IMR-90 (cell line): ENCODE measurements at regions not wholly inside any gene's neighbourhood (a gene's known extent, or its start where the extent isn't known, plus 50 kb on each side); places are given as distances from the start of the nearest gene placed in this dataset.
"Not testable (repeated sequence)": the region's sequence is repeated elsewhere in the genome, so short reads cannot be mapped to it uniquely, and the experiment has no call there.

Experiments used
- ATAC-seq: fragments of 200-7000 bp; cut with Tn5 transposase; 2 replicates; pipeline ENCODE4 v1.9.1; 2020; ENCODE audit warnings: low read depth, mild to moderate bottlenecking, moderate library complexity
- BruUV-seq: library from RNA; stranded (reverse); fragments of 400-500 nt; replicated peaks from 2 replicates; lab custom pipeline; 2021; lab: Mats Ljungman, UMichigan
- CTCF ChIA-PET: fragments of 300-600 bp; formaldehyde crosslinking; extraction: SDS; loops from one replicate; lab custom pipeline; 2021; ENCODE audit warnings: antibody characterized with exemption; lab: Yijun Ruan, JAX
- POLR2A ChIA-PET: fragments of 300-600 bp; sonication (Branson Sonifier 250); formaldehyde crosslinking; loops from one replicate; lab custom pipeline; 2022; ENCODE audit warnings: antibody characterized with exemption; ENCODE audit not compliant: unreplicated experiment; lab: Charles Lee
- DNase-seq: peaks from one replicate; pipeline ENCODE4 v3.0.0; 2013
- H2AFZ ChIP-seq: replicated peaks from 2 replicates; pipeline ENCODE3; 2013; ENCODE audit warnings: low read length, mild to moderate bottlenecking; ENCODE audit not compliant: poor library complexity
- H2AK5ac ChIP-seq: 2 replicates; pipeline ENCODE4 v1.6.1; 2013; ENCODE audit warnings: low read depth, low read length, inconsistent platforms
- H2AK9ac ChIP-seq: replicated peaks from 2 replicates; pipeline ENCODE3; 2013; ENCODE audit warnings: mild to moderate bottlenecking, low read depth, low read length, moderate library complexity; ENCODE audit not compliant: poor library complexity
- H2BK120ac ChIP-seq: 2 replicates; pipeline ENCODE4 v1.6.1; 2013; ENCODE audit warnings: low read depth, low read length, inconsistent platforms
- H2BK15ac ChIP-seq: 3 replicates; pipeline ENCODE4 v1.6.1; 2013; ENCODE audit warnings: low read depth, low read length, inconsistent platforms
- H2BK20ac ChIP-seq: 2 replicates; pipeline ENCODE4 v1.6.1; 2013; ENCODE audit warnings: low read depth, mild to moderate bottlenecking, inconsistent platforms, low read length, moderate library complexity
- H2BK5ac ChIP-seq: 2 replicates; pipeline ENCODE4 v1.6.1; 2013; ENCODE audit warnings: mild to moderate bottlenecking, low read depth, low read length, inconsistent platforms; ENCODE audit not compliant: poor library complexity, severe bottlenecking
- H3K14ac ChIP-seq: replicated peaks from 2 replicates; pipeline ENCODE4 v1.6.1; 2013; ENCODE audit warnings: low read depth, low read length, inconsistent platforms
- H3K18ac ChIP-seq: 2 replicates; pipeline ENCODE4 v1.6.1; 2013; ENCODE audit warnings: low read depth, low read length, control low read depth
- H3K23ac ChIP-seq: 2 replicates; pipeline ENCODE4 v1.6.1; 2013; ENCODE audit warnings: low read depth, low read length, inconsistent platforms
- H3K27ac ChIP-seq: 2 replicates; pipeline ENCODE4 v1.5.1; 2013; ENCODE audit warnings: mild to moderate bottlenecking, control low read depth, low read length; ENCODE audit not compliant: insufficient read depth
- H3K27me3 ChIP-seq: 2 replicates; pipeline ENCODE4 v1.6.1; 2013; ENCODE audit warnings: low read length; ENCODE audit not compliant: control insufficient read depth, insufficient read depth
- H3K36me3 ChIP-seq: 2 replicates; pipeline ENCODE4 v1.6.1; 2013; ENCODE audit warnings: low read length, mixed read lengths; ENCODE audit not compliant: control insufficient read depth, insufficient read depth
- H3K4ac ChIP-seq: 2 replicates; pipeline ENCODE4 v1.6.1; 2013; ENCODE audit warnings: low read depth, low read length, inconsistent platforms
- H3K4me1 ChIP-seq: 2 replicates; pipeline ENCODE4 v1.6.1; 2013; ENCODE audit warnings: low read length, mixed read lengths; ENCODE audit not compliant: control insufficient read depth, insufficient read depth
- H3K4me2 ChIP-seq: 2 replicates; pipeline ENCODE4 v1.6.1; 2013; ENCODE audit warnings: low read depth, mild to moderate bottlenecking, control low read depth, low read length, moderate library complexity
- H3K4me3 ChIP-seq: 2 replicates; pipeline ENCODE4 v1.5.1; 2013; ENCODE audit warnings: low read depth, mild to moderate bottlenecking, control low read depth, low read length, moderate library complexity; ENCODE audit not compliant: insufficient read depth
- H3K56ac ChIP-seq: 2 replicates; pipeline ENCODE4 v1.6.1; 2013; ENCODE audit warnings: low read length, inconsistent platforms; ENCODE audit not compliant: insufficient read depth; ENCODE audit errors: extremely low read depth
- H3K79me1 ChIP-seq, 2 experiments: 2 replicates each; pipeline ENCODE4 v1.6.1; 2013; ENCODE audit warnings: low read length in 2 of 2, inconsistent platforms in 1 of 2, low read depth in 1 of 2
- H3K9ac ChIP-seq: 2 replicates; pipeline ENCODE4 v1.6.1; 2013; ENCODE audit warnings: low read depth, low read length, control low read depth
- H3K9me1 ChIP-seq: 2 replicates; pipeline ENCODE4 v1.6.1; 2013; ENCODE audit warnings: low read length, inconsistent platforms; ENCODE audit not compliant: insufficient read depth
- H3K9me3 ChIP-seq: 2 replicates; pipeline ENCODE4 v1.6.1; 2013; ENCODE audit warnings: low read length; ENCODE audit not compliant: control insufficient read depth, insufficient read depth
- H4K20me1 ChIP-seq: 2 replicates; pipeline ENCODE4 v1.6.1; 2013; ENCODE audit warnings: low read length, inconsistent platforms; ENCODE audit not compliant: insufficient read depth
- H4K5ac ChIP-seq: 2 replicates; pipeline ENCODE4 v1.6.1; 2013; ENCODE audit warnings: mild to moderate bottlenecking, low read depth, low read length, control low read depth
- H4K8ac ChIP-seq, 2 experiments: 2 replicates each; pipeline ENCODE4 v1.6.1; 2013; ENCODE audit warnings: low read depth in 2 of 2, low read length in 2 of 2, control low read depth in 1 of 2, inconsistent platforms in 1 of 2
- H4K91ac ChIP-seq: 2 replicates; pipeline ENCODE4 v1.6.1; 2013; ENCODE audit warnings: low read depth, low read length, inconsistent platforms; ENCODE audit not compliant: insufficient read depth
- WGBS, 2 experiments: methylation state at CpG; one replicate each; pipeline versions ENCODE4 v1.1.5 to v1.1.7; 2013; ENCODE audit warnings: missing lambda C conversion rate in 2 of 2; ENCODE audit not compliant: insufficient read length in 1 of 2; ENCODE audit errors: extremely low coverage in 2 of 2; 5-methylcytosine and 5-hydroxymethylcytosine counted together
- dilution Hi-C: fragments of 300-500 bp; cut with HindIII; formaldehyde crosslinking; loops from one replicate; pipeline ENCODE4 v1.14.3; 2018; ENCODE audit warnings: low sequenced_read_pairs; ENCODE audit not compliant: unreplicated experiment
- in situ Hi-C: fragments of 300-500 bp; cut with MboI; formaldehyde crosslinking; loops from 3 replicates; pipeline ENCODE4 v1.14.3; 2019; ENCODE audit warnings: low sequenced_read_pairs, inconsistent platforms, mixed read lengths
- intact Hi-C: fragments of 100-400 bp; cut with micrococcal nuclease; formaldehyde crosslinking; loops from 2 replicates; pipeline ENCODE4 v1.10.0; 2022

GRCh38 chrX:148128872-148129505, 147.9 kb downstream of the FMR1NB start:
- H3K56ac ChIP-seq, CTCF ChIA-PET, H3K4ac ChIP-seq, H3K4me2 ChIP-seq, H2BK20ac ChIP-seq, H4K91ac ChIP-seq, H3K23ac ChIP-seq, H3K14ac ChIP-seq, H2BK120ac ChIP-seq, H3K9ac ChIP-seq, ATAC-seq, H3K4me1 ChIP-seq, dilution Hi-C loops, H4K20me1 ChIP-seq, intact Hi-C loops, BruUV-seq, H4K8ac ChIP-seq, POLR2A ChIA-PET, H2AFZ ChIP-seq, H3K36me3 ChIP-seq, H2BK5ac ChIP-seq, H2BK15ac ChIP-seq, H3K18ac ChIP-seq, H3K27me3 ChIP-seq, H2AK5ac ChIP-seq, in situ Hi-C loops, H3K9me3 ChIP-seq, H3K27ac ChIP-seq, H2AK9ac ChIP-seq, H3K4me3 ChIP-seq, H3K79me1 ChIP-seq, DNase-seq, H3K9me1 ChIP-seq, H4K5ac ChIP-seq: not testable (repeated sequence)
- no CpG with 5 or more reads among the region's 35 CpGs for WGBS, 2 experiments
